Thyroid gland (tissue), 4 donors: ENCODE measurements at regions not wholly inside any gene's neighbourhood (a gene's known extent, or its start where the extent isn't known, plus 50 kb on each side); places are given as distances from the start of the nearest gene placed in this dataset.

Source experiments
- CTCF ChIP-seq, 6 experiments: fragments of 200-600 bp in 3 of 6; fragments of 450-650 bp in 3 of 6; sonication (generic) in 3 of 6; IDR thresholded peaks; one replicate each; pipeline ENCODE4 v1.5.1; 2016 to 2019; ENCODE audit warnings: antibody characterized with exemption in 6 of 6, mild to moderate bottlenecking in 2 of 6, inconsistent platforms in 1 of 6, moderate library complexity in 1 of 6
- POLR2A ChIP-seq, 2 donors: fragments of 450-650 bp; IDR thresholded peaks; one replicate each; pipeline ENCODE4 v1.6.1; 2017; ENCODE audit warnings: antibody characterized with exemption in 2 of 2, mild to moderate bottlenecking in 2 of 2, moderate library complexity in 1 of 2

GRCh38 chr10:58140054-58140453, 127.6 kb downstream of the IPMK start:
- TF ChIP-seq POLR2A (IDR thresholded peaks at IDR 0.05) (no peak), CTCF (IDR thresholded peaks at IDR 0.05) (no peak)
